T-helper 2 cell (primary cell): ENCODE measurements at regions not wholly inside any gene's neighbourhood (a gene's known extent, or its start where the extent isn't known, plus 50 kb on each side); places are given as distances from the start of the nearest gene placed in this dataset.

ENCODE experiments used
- DNase-seq, 5 experiments: peaks; one replicate each; pipeline versions ENCODE4 v3.0.0 to v3.0.0-alpha.2; 2012 to 2022

- no peak for DNase-seq
Observed at GRCh38 chr4:152109531-152110509, 349.0 kb upstream of the GATB start.

- no peak for DNase-seq
Observed at GRCh38 chr4:152107736-152108500, 347.1 kb upstream of the GATB start.

GRCh38 chr4:152106781-152107321 is 346.0 kb upstream of the GATB start:
- DNase-seq, result no peak

GRCh38 chr4:152106113-152106763 is 345.4 kb upstream of the GATB start:
- DNase-seq, result peak in 1 of 5 experiments; percentile 44

GRCh38 chr4:152104901-152105357 is 344.1 kb upstream of the GATB start:
- no peak for DNase-seq

- no peak for DNase-seq
Observed at GRCh38 chr4:152104356-152104755, 343.5 kb upstream of the GATB start.

GRCh38 chr4:152103181-152103901 is 342.5 kb upstream of the GATB start:
- DNase-seq, result no peak

- DNase-seq, result no peak
Observed at GRCh38 chr4:152102436-152103000, 341.7 kb upstream of the GATB start.

GRCh38 chr4:152101556-152102435 is 341.0 kb upstream of the GATB start:
- peak in 1 of 5 experiments; percentile 57 for DNase-seq

GRCh38 chr4:152100379-152101201 is 339.8 kb upstream of the GATB start:
- DNase-seq, result peak; percentile 30 to 97 (median 62)

GRCh38 chr4:152099981-152100378 is 339.2 kb upstream of the GATB start:
- DNase-seq, result no peak

GRCh38 chr4:152099555-152099954 is 338.7 kb upstream of the GATB start:
- peak in 1 of 5 experiments; percentile 42 for DNase-seq

GRCh38 chr4:152099061-152099425 is 338.2 kb upstream of the GATB start:
- DNase-seq, result no peak

- DNase-seq, result no peak
Observed at GRCh38 chr4:152098365-152099060, 337.7 kb upstream of the GATB start.

GRCh38 chr4:152097371-152097770 is 336.6 kb upstream of the GATB start:
- DNase-seq, result no peak

- no peak for DNase-seq
Observed at GRCh38 chr4:152095701-152096070, 334.9 kb upstream of the GATB start.

- no peak for DNase-seq
Observed at GRCh38 chr4:152094970-152095700, 334.3 kb upstream of the GATB start.

GRCh38 chr4:152091405-152091804 is 330.6 kb upstream of the GATB start:
- no peak for DNase-seq
